ENCODE measurements at regions not wholly inside any gene's neighbourhood (a gene's known extent, or its start where the extent isn't known, plus 50 kb on each side); places are given as distances from the start of the nearest gene placed in this dataset.

DNA sequence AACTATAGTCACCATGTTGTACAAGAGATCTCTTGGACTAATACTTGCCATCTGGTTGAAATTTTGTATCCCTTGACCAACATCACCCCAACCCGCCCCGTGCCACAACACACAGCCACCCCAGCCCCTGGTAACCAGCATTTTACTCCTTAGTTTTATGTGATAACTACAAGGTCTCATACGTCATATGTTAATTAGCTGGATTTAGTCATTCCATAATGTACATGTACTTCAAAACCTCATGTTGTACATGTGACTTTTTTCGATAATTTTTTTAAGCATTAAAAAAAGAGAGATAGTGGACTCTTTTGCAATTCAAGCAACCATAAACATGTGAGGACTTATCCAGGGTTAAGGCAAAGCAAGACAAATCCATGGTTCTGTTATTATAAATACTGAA lies 773.4 kb upstream of the NOVA1 start:
- TF ChIP-seq, protein P1, sequence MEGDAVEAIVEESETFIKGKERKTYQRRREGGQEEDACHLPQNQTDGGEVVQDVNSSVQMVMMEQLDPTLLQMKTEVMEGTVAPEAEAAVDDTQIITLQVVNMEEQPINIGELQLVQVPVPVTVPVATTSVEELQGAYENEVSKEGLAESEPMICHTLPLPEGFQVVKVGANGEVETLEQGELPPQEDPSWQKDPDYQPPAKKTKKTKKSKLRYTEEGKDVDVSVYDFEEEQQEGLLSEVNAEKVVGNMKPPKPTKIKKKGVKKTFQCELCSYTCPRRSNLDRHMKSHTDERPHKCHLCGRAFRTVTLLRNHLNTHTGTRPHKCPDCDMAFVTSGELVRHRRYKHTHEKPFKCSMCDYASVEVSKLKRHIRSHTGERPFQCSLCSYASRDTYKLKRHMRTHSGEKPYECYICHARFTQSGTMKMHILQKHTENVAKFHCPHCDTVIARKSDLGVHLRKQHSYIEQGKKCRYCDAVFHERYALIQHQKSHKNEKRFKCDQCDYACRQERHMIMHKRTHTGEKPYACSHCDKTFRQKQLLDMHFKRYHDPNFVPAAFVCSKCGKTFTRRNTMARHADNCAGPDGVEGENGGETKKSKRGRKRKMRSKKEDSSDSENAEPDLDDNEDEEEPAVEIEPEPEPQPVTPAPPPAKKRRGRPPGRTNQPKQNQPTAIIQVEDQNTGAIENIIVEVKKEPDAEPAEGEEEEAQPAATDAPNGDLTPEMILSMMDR (IDR thresholded peaks at IDR 0.05; ENCODE audit: unreplicated experiment) = no peak
- Mint-ChIP-seq H3K27ac (no peak overlapping the region), H3K4me1 (ENCODE audit: low read depth) (peaks cover 1% of the 10 kb centered on the region)

DNA sequence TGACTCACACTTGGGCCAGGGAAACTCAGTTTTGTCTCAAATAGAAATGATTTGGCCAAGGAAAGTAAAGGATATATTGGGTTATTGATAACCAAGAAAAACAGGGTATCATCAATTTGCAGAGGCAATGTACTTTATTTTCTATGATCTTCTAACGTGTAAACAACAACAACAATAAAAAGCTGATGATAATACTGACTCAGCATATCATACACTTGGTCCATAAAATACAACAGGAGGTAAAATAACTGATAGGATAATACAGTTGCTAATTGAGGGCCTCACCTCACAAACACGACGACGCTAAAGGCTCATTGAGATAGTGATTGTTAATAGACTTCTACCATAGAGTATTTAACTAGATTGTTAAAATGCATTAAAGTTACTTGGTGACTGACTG lies 774.0 kb upstream of the NOVA1 start:
- DNase-seq (ENCODE audit: low spot score, unreplicated experiment) = no peak
- TF ChIP-seq, protein P1 (IDR thresholded peaks at IDR 0.05; ENCODE audit: unreplicated experiment) = no peak
- no peak overlapping the region for H3K4me3 Mint-ChIP-seq (ENCODE audit: low read depth)
- peaks cover 9% of the 10 kb centered on the region for H3K9me3 Mint-ChIP-seq (ENCODE audit: low read depth)
- H3K27me3 Mint-ChIP-seq = no peaks in the 10 kb centered on the region
- no peaks in the 10 kb centered on the region for H3K36me3 Mint-ChIP-seq (ENCODE audit: insufficient read depth)
- no peak overlapping the region for H3K27ac Mint-ChIP-seq
- H3K4me1 Mint-ChIP-seq (ENCODE audit: low read depth) = peaks cover 1% of the 10 kb centered on the region

More for the DNA sequence above, 773.4 kb upstream of the NOVA1 start:
- Mint-ChIP-seq H3K9me3 (ENCODE audit: low read depth) (peaks cover 8% of the 10 kb centered on the region), H3K4me3 (ENCODE audit: low read depth) (no peak overlapping the region), H3K27me3 (no peaks in the 10 kb centered on the region), H3K36me3 (ENCODE audit: insufficient read depth) (no peaks in the 10 kb centered on the region)
- DNase-seq (ENCODE audit: low spot score, unreplicated experiment) = no peak

DNA sequence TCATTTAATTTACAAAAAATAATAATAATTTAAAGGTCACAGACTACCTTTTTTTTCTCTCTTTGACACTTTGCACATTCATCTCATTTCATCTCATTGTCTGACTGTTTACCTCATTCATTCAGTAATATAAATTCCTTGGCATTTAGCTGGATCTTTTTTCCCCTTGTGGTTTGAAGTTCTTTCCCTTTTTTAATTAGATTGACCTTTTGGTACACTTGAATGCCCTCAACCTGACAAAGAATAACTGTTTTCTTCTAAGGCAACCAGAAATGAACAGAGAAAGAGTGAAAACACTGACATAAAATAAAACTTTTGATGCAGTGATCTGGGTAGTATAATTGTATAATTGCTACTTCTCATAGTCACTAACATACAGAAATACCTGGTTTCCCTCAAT lies 774.9 kb upstream of the NOVA1 start:
- Mint-ChIP-seq H3K36me3 (ENCODE audit: insufficient read depth) (no peaks in the 10 kb centered on the region), H3K4me3 (ENCODE audit: low read depth) (no peak overlapping the region), H3K4me1 (ENCODE audit: low read depth) (peaks cover 1% of the 10 kb centered on the region), H3K27me3 (no peaks in the 10 kb centered on the region), H3K27ac (no peak overlapping the region), H3K9me3 (ENCODE audit: low read depth) (peaks cover 9% of the 10 kb centered on the region)
- TF ChIP-seq, protein P1 (IDR thresholded peaks at IDR 0.05; ENCODE audit: unreplicated experiment) = no peak
- no peak for DNase-seq (ENCODE audit: low spot score, unreplicated experiment)

DNA sequence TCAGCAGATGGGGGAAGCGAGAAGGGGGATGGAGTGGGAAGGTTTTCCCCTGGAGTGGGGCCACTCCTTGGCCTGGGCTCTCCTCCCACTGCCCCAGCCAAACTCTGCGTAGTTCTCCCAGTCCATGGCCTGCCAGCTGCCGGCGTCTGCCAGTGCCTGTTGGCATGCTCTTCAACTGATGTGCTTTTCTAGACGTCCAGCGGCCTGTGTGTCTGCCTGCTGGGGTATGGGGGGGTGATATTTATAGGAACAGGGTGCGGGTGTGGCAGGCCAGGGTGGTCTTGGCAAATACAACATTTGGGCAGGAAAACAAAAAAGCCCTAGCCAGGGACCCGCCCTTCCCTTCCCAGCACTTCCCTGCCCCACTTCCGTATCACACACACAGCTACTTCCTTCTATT lies 786.3 kb upstream of the NOVA1 start:
- Mint-ChIP-seq H3K4me3 (ENCODE audit: low read depth) (no peak overlapping the region), H3K4me1 (ENCODE audit: low read depth) (no peaks in the 10 kb centered on the region)

DNA sequence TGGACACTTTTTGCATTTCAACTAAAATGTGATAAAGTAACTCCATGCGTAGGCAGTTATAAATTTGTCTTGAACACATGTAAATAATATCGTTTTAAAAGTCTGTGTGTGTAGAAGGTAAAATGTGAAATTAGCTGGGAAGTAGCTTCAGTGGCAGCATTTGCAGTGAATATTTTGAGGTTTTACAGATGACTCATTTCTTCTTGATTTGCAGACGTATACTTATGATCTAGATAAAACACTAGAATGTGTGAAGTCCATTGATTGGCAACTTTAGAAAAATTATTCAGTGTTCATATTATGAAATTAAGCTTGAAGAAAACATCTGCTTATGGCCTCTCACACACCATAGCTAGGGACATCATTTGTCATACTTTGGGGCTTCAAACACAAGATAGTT lies 788.6 kb upstream of the NOVA1 start:
- Mint-ChIP-seq H3K4me3 (ENCODE audit: low read depth) (no peak overlapping the region), H3K9me3 (ENCODE audit: low read depth) (no peaks in the 10 kb centered on the region), H3K27ac (no peak overlapping the region), H3K4me1 (ENCODE audit: low read depth) (no peaks in the 10 kb centered on the region), H3K36me3 (ENCODE audit: insufficient read depth) (no peaks in the 10 kb centered on the region), H3K27me3 (no peaks in the 10 kb centered on the region)
- TF ChIP-seq, protein P1 (IDR thresholded peaks at IDR 0.05; ENCODE audit: unreplicated experiment) = no peak
- no peak for DNase-seq (ENCODE audit: low spot score, unreplicated experiment)

More for the DNA sequence above, 786.3 kb upstream of the NOVA1 start:
- no peak overlapping the region for H3K27ac Mint-ChIP-seq
- H3K27me3 Mint-ChIP-seq = no peaks in the 10 kb centered on the region
- TF ChIP-seq, protein P1 (IDR thresholded peaks at IDR 0.05; ENCODE audit: unreplicated experiment) = no peak
- DNase-seq (ENCODE audit: low spot score, unreplicated experiment) = no peak
- no peaks in the 10 kb centered on the region for H3K9me3 Mint-ChIP-seq (ENCODE audit: low read depth)
- H3K36me3 Mint-ChIP-seq (ENCODE audit: insufficient read depth) = no peaks in the 10 kb centered on the region

All from progenitor cell of endocrine pancreas (in vitro differentiated cells).